ENCODE measurements at regions not wholly inside any gene's neighbourhood (a gene's known extent, or its start where the extent isn't known, plus 50 kb on each side); places are given as distances from the start of the nearest gene placed in this dataset.

DNA sequence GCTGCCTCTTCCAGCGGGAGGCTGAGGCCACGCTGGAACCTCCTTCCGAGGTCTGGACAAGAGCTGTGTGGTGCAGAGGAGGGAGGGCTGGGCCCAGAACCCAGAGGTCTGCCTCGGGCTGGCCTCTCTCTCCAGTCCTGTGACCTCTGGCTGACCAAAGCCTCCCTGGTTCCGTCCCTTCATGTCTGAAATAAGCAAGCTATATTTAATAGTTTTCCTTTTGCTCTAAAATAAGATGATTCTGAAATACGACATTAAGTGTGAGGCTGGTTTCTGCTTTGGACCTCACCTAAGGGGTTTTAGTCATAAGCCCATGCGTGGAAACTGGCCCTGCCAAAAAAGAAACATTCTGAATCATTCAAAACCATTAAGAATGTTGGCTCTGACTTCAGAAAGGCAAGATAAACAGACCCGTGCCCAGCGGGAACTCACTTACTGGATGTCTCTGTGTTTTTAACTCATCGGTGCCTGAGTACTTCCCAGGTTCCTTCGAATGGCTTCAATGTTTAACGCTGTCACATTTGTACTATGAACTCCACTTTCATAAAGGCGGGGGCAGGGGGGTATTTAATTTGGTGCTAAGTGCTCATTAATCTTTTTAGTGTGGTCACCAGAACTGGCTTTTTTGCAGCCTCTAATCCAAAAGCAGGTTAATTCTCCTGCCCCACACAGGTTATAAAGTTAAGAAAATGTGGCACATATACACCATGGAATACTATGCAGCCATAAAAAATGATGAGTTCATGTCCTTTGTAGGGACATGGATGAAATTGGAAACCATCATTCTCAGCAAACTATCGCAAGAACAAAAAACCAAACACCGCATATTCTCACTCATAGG, 157.5 kb upstream of the KLF14 start:
- no peaks in the 10 kb centered on the region for H3K9me3 Mint-ChIP-seq
- no peak overlapping the region for H3K27ac Mint-ChIP-seq
- TF ChIP-seq, protein P1, sequence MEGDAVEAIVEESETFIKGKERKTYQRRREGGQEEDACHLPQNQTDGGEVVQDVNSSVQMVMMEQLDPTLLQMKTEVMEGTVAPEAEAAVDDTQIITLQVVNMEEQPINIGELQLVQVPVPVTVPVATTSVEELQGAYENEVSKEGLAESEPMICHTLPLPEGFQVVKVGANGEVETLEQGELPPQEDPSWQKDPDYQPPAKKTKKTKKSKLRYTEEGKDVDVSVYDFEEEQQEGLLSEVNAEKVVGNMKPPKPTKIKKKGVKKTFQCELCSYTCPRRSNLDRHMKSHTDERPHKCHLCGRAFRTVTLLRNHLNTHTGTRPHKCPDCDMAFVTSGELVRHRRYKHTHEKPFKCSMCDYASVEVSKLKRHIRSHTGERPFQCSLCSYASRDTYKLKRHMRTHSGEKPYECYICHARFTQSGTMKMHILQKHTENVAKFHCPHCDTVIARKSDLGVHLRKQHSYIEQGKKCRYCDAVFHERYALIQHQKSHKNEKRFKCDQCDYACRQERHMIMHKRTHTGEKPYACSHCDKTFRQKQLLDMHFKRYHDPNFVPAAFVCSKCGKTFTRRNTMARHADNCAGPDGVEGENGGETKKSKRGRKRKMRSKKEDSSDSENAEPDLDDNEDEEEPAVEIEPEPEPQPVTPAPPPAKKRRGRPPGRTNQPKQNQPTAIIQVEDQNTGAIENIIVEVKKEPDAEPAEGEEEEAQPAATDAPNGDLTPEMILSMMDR (conservative IDR thresholded peaks at IDR 0.05): no peak
- no peak for DNase-seq (ENCODE audit: extremely low spot score, unreplicated experiment)
- peaks cover 57% of the 10 kb centered on the region for H3K4me1 Mint-ChIP-seq (ENCODE audit: unreplicated experiment)
- no peak overlapping the region for H3K4me3 Mint-ChIP-seq
- H3K27me3 Mint-ChIP-seq: peaks cover 24% of the 10 kb centered on the region
- H3K36me3 Mint-ChIP-seq: no peaks in the 10 kb centered on the region

DNA sequence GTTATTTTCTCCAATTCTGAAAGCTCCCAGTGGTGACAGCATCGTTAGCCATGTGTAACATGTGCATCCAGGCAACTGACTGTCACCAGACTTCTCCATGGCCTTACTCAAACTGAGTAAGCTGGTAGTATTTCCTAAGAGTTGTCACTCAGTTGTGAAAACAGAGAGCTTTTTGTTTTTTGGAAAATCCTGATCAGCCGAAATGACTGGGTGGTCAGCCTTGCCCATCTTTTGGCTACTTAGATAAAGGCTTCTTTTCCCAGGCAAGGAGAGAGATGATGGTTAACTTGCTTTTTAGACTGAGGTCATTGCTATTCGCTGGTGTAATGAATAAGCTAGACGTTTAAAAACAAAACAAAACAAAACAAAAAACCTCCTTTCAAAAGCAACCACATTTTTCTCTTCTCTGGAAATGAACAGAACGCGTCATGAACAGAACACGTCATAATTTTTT, 159.5 kb upstream of the KLF14 start:
- no peak overlapping the region for H3K4me3 Mint-ChIP-seq
- DNase-seq (ENCODE audit: extremely low spot score, unreplicated experiment): no peak

DNA sequence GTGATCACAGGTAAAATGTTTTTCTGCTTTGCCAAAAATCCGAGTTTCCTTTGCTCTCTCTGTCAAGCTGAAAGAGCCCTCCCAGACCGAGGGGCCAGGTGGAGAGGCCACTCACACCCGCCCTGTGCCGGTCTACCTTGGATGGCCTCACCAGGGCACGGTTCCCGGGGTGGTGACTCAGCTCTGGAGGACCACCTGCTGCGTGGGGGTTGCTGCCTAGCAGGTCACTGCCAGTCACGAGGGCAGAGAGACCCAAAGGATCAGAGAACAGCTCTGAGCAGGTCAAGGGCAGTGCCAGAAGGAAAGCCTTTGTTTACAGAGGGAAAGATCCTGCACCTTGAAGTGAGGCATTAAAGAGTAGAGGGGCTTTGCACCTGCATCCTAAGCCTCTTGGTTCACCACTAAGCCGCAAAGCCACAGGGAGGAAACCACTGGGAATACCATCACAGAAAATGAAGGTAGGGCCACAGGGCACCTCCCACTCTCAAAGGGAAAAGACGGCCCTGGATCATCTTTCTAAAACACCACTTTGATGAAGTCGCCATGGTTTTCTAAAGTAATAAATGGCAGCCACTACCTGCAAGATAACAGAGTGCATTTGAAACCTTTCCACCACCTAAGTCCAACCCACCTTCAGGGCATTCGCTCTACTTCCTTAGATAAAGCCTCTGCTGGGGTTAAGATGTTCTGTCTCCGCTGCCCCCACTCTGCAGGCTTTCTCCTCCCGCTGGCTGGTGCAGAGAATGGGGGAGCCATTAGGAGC, 160.3 kb upstream of the KLF14 start:
- H3K4me1 Mint-ChIP-seq (ENCODE audit: unreplicated experiment): peaks cover 46% of the 10 kb centered on the region
- H3K27me3 Mint-ChIP-seq: peaks cover 33% of the 10 kb centered on the region
- H3K27ac Mint-ChIP-seq: no peak overlapping the region
- no peaks in the 10 kb centered on the region for H3K9me3 Mint-ChIP-seq
- no peak overlapping the region for H3K4me3 Mint-ChIP-seq
- TF ChIP-seq, protein P1 (conservative IDR thresholded peaks at IDR 0.05): no peak
- H3K36me3 Mint-ChIP-seq: no peaks in the 10 kb centered on the region
- no peak for DNase-seq (ENCODE audit: extremely low spot score, unreplicated experiment)

More for the DNA sequence above, 159.5 kb upstream of the KLF14 start:
- H3K9me3 Mint-ChIP-seq: no peaks in the 10 kb centered on the region
- H3K36me3 Mint-ChIP-seq: no peaks in the 10 kb centered on the region
- TF ChIP-seq, protein P1 (conservative IDR thresholded peaks at IDR 0.05): no peak
- H3K27me3 Mint-ChIP-seq: peaks cover 31% of the 10 kb centered on the region
- H3K4me1 Mint-ChIP-seq (ENCODE audit: unreplicated experiment): peaks cover 50% of the 10 kb centered on the region
- H3K27ac Mint-ChIP-seq: no peak overlapping the region

DNA sequence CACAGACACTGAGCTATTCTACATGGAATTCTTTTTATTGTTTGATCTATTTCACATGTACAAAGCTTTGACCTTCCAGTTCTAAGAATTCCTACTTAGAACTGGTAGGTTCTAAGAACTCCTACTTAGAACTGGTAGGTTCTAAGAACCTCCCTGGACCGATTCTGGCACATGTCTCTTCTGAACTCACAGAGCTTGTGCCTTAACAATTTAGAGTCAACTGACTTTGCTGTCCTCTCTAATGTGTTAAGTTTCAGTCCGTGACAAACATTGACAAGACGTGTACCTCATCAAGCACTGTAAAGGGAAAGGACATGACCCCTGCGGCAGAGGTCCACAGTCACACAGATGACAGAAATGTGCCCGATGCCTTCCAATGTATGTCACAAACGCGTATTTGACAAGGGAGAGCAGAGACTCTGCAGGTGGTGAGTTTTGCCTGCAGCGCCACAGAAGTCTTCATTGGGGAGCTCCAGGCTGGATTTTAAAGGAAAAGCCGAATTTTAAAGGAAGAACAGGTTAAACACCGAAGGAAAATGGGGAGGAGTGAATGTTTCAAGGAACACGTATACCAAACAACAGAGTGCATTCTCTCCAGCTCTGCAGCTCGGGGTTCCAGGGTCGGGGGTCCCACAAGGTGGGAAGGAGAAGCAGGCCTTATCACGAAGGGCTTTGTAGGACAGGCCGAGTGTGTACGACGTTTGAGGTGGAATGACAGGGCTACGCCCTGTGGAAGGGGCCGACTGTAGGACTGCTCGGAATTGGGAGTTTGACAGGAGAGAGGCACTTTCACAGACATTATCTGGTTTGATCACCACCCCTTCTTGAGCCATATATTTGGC, 161.1 kb upstream of the KLF14 start:
- H3K4me1 Mint-ChIP-seq (ENCODE audit: unreplicated experiment): peaks cover 52% of the 10 kb centered on the region
- H3K4me3 Mint-ChIP-seq: no peak overlapping the region
- H3K9me3 Mint-ChIP-seq: peaks cover 4% of the 10 kb centered on the region
- no peaks in the 10 kb centered on the region for H3K36me3 Mint-ChIP-seq
- H3K27ac Mint-ChIP-seq: no peak overlapping the region
- TF ChIP-seq, protein P1 (conservative IDR thresholded peaks at IDR 0.05): no peak
- no peak for DNase-seq (ENCODE audit: extremely low spot score, unreplicated experiment)
- H3K27me3 Mint-ChIP-seq: peaks cover 39% of the 10 kb centered on the region
